AG10803 (cell line): ENCODE measurements at regions not wholly inside any gene's neighbourhood (a gene's known extent, or its start where the extent isn't known, plus 50 kb on each side); places are given as distances from the start of the nearest gene placed in this dataset.
"Not testable (repeated sequence)": the region's sequence is repeated elsewhere in the genome, so short reads cannot be mapped to it uniquely, and the experiment has no call there.

Experiments
- DNase-seq: peaks from one replicate; pipeline ENCODE4 v3.0.0; 2010; ENCODE audit warnings: low read depth
- H3K4me3 ChIP-seq: 2 replicates; pipeline ENCODE4 v1.5.1; 2011; ENCODE audit warnings: mild to moderate bottlenecking, low read length, control low read depth
- CTCF ChIP-seq: conservative IDR thresholded peaks from 2 replicates; pipeline ENCODE4 v1.5.1; 2011; ENCODE audit warnings: mild to moderate bottlenecking, low read length, control low read depth, inconsistent platforms

DNA sequence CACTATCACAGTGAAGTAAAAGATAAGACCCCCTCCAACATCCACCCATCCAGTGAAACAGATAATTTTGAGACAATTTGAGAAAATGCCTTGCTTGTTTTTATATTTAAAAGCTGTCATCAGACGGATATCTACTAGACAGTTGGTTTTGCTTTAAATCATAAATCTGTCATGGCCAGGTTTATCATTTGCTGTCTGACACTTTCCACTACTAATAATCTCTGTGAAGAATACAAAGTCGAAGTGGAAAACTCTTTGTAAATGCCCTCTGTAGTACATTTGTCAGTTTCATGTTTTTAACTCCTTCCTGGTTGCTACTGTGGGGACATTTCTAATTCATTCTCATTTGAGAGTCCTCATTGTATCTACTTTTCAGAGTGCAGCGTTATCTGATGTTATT is 1606.2 kb upstream of the PCDH7 start:
- no peak overlapping the region for H3K4me3 ChIP-seq
- DNase-seq = no peak
- TF ChIP-seq CTCF = no peak

DNA sequence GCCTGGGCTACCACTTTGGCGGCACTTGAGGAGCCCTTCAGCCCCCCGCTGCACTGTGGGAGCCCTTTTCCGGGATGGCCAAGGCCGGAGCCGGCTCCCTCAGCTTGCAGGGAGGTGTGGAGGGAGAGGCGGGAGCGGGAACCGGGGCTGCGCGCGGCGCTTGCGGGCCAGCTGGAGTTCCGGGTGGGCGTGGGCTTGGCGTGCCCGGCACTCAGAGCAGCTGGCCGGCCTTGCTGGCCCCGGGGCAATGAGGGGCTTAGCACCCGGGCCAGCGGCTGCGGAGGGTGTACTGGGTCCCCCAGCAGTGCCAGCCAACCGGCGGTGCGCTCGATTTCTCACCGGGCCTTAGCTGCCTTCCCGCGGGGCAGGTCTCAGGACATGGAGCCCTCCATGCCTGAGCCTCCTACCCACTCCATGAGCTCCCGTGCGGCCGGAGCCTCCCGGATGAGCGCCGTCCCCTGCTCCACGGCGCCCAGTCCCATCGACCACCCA is 1602.9 kb upstream of the PCDH7 start:
- DNase-seq, H3K4me3 ChIP-seq: not testable (repeated sequence)

DNA sequence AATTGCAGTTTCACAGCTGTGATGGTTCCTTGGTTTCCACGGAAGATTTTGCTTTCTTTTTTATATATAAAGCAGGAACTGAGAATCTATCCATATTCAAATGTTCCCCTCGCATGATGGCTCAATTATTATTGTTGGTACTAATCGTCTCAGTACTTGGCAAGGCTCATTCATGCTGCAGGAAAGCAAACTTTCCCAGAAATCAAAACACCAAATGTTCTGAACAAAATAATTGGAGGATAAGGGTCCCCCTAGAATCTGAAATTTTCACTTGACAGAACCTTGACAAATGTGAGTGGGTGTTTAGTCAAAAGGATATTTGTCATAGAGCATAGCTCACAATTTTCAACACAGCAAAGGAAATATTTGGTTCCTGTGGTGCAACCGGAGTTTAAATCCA is 1598.6 kb upstream of the PCDH7 start:
- DNase-seq = no peak
- H3K4me3 ChIP-seq = no peak overlapping the region
- no peak for TF ChIP-seq CTCF

GRCh38 chr4:29128810-29129209 is 1591.4 kb upstream of the PCDH7 start:
- no peak overlapping the region for H3K4me3 ChIP-seq
- TF ChIP-seq CTCF = no peak
- no peak for DNase-seq

DNA sequence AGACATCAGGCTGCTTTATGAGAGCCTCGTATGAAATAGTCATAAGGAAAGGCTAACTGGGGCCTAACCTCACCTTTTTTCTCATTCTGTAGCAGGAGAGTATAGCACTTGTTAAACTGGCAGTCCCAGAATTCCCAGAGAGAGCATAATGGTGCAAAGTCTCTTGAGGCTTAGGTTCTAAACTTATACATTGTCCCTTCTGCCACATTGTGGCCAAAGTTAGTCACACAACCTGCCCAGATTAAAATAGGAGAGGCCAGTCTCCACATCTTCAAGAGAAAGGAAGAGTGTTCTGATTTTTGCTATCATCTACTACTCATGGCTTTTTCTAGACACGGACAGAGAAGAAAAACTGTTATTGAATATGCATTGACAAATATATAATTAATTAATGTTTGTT is 1588.9 kb upstream of the PCDH7 start:
- TF ChIP-seq CTCF = no peak
- no peak for DNase-seq
- no peak overlapping the region for H3K4me3 ChIP-seq

- no peak for DNase-seq
- H3K4me3 ChIP-seq = no peak overlapping the region
- no peak for TF ChIP-seq CTCF
Observed at GRCh38 chr4:29142708-29143107, 1577.5 kb upstream of the PCDH7 start.

DNA sequence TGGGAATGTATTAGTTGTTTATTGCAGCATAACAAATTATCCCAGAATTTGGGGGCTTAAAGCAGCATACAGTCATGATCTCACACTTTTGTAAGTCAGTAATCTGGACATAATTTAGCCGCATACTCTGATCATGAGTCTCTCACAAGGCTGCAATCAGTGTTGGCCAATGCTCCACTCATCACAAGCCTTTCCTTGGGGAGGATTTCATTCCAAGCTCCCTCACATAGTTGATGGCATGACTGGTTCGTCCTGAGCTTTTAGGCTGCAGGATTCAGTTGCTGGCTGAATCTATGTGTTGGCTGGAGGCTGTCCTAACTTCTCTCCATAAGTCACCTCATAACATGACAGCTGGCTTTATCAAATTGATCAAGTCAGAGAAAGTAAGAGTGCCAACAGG is 1568.6 kb upstream of the PCDH7 start:
- no peak for DNase-seq
- no peak for TF ChIP-seq CTCF
- H3K4me3 ChIP-seq = no peak overlapping the region

GRCh38 chr4:29153642-29154041 is 1566.5 kb upstream of the PCDH7 start:
- H3K4me3 ChIP-seq = no peak overlapping the region
- DNase-seq = no peak
- no peak for TF ChIP-seq CTCF
